ENCODE measurements at regions not wholly inside any gene's neighbourhood (a gene's known extent, or its start where the extent isn't known, plus 50 kb on each side); places are given as distances from the start of the nearest gene placed in this dataset.

- Mint-ChIP-seq H3K4me1 (no peaks in the 10 kb centered on the region), H3K4me3 (no peak overlapping the region), H3K36me3 (no peaks in the 10 kb centered on the region), H3K9me3 (no peaks in the 10 kb centered on the region), H3K27ac (no peak overlapping the region), H3K27me3 (peaks cover 0 to 8% of the 10 kb centered on the region in 2 donors)
- DNase-seq (no peak), ATAC-seq (replicated peaks) (no peak)
Observed at GRCh38 chr14:58814466-58814865, 176.7 kb downstream of the DACT1 start.

GRCh38 chr14:58815161-58815701 is 177.5 kb downstream of the DACT1 start:
- Mint-ChIP-seq H3K4me3 (no peak overlapping the region), H3K27ac (no peak overlapping the region), H3K9me3 (no peaks in the 10 kb centered on the region), H3K36me3 (no peaks in the 10 kb centered on the region), H3K27me3 (peaks cover 0 to 7% of the 10 kb centered on the region in 2 donors), H3K4me1 (peaks cover 0 to 3% of the 10 kb centered on the region in 2 donors)
- DNase-seq (no peak), ATAC-seq (replicated peaks) (no peak)

GRCh38 chr14:58815794-58816193 is 178.0 kb downstream of the DACT1 start:
- H3K4me3 Mint-ChIP-seq, result no peak overlapping the region
- peaks cover 0 to 7% of the 10 kb centered on the region in 2 donors for H3K27me3 Mint-ChIP-seq
- no peak for ATAC-seq (replicated peaks)
- DNase-seq, result no peak
- H3K36me3 Mint-ChIP-seq, result no peaks in the 10 kb centered on the region
- peaks cover 0 to 3% of the 10 kb centered on the region in 2 donors for H3K4me1 Mint-ChIP-seq
- H3K9me3 Mint-ChIP-seq, result no peaks in the 10 kb centered on the region
- no peak overlapping the region for H3K27ac Mint-ChIP-seq

GRCh38 chr14:58816416-58817115 is 178.8 kb downstream of the DACT1 start:
- peaks cover 0 to 3% of the 10 kb centered on the region in 2 donors for H3K4me1 Mint-ChIP-seq
- DNase-seq, result no peak

DNA sequence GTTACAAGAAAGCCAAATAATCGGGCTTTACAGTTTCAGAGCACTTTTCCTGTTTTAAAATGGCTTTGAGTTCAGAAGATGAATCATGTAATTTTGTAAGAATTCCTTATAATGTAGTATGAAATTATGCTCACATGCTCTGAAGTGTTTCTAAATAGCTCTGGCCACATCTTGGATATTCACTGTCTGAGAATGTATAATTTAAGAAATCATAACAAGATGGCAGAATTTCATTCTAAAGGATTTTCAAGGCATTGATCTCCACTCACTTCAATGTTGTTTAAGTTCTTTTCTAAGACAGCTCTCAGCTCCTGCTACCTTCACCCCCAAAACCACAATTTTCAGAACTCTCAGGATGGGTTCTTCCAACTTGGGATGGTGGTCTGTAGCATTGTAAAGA is 180.1 kb downstream of the DACT1 start:
- ATAC-seq (replicated peaks), result no peak
- H3K4me1 Mint-ChIP-seq, result peaks cover 0 to 3% of the 10 kb centered on the region in 2 donors
- H3K36me3 Mint-ChIP-seq, result no peaks in the 10 kb centered on the region
- no peak for DNase-seq
- H3K27me3 Mint-ChIP-seq, result peaks cover 0 to 7% of the 10 kb centered on the region in 2 donors
- no peak overlapping the region for H3K4me3 Mint-ChIP-seq
- H3K27ac Mint-ChIP-seq, result no peak overlapping the region
- no peaks in the 10 kb centered on the region for H3K9me3 Mint-ChIP-seq

More at GRCh38 chr14:58816416-58817115, 178.8 kb downstream of the DACT1 start:
- ATAC-seq (replicated peaks), result no peak
- Mint-ChIP-seq H3K27me3 (peaks cover 0 to 7% of the 10 kb centered on the region in 2 donors), H3K27ac (no peak overlapping the region), H3K9me3 (no peaks in the 10 kb centered on the region), H3K36me3 (no peaks in the 10 kb centered on the region), H3K4me3 (no peak overlapping the region)

- ATAC-seq (replicated peaks) (no peak), DNase-seq (no peak)
- H3K4me3 Mint-ChIP-seq, result no peak overlapping the region
- H3K36me3 Mint-ChIP-seq, result no peaks in the 10 kb centered on the region
- H3K27me3 Mint-ChIP-seq, result peaks cover 0 to 7% of the 10 kb centered on the region in 2 donors
- peaks cover 0 to 3% of the 10 kb centered on the region in 2 donors for H3K4me1 Mint-ChIP-seq
- peaks cover 0 to 2% of the 10 kb centered on the region in 2 donors for H3K9me3 Mint-ChIP-seq
- no peak overlapping the region for H3K27ac Mint-ChIP-seq
Observed at GRCh38 chr14:58820032-58820431, 182.3 kb downstream of the DACT1 start.

GRCh38 chr14:58821421-58821820 is 183.7 kb downstream of the DACT1 start:
- DNase-seq, result no peak
- H3K36me3 Mint-ChIP-seq, result no peaks in the 10 kb centered on the region
- no peak for ATAC-seq (replicated peaks)
- H3K4me1 Mint-ChIP-seq, result peaks cover 0 to 3% of the 10 kb centered on the region in 2 donors
- no peak overlapping the region for H3K27ac Mint-ChIP-seq
- no peak overlapping the region for H3K4me3 Mint-ChIP-seq
- H3K27me3 Mint-ChIP-seq, result peaks cover 0 to 10% of the 10 kb centered on the region in 2 donors
- H3K9me3 Mint-ChIP-seq, result peaks cover 0 to 4% of the 10 kb centered on the region in 2 donors

DNA sequence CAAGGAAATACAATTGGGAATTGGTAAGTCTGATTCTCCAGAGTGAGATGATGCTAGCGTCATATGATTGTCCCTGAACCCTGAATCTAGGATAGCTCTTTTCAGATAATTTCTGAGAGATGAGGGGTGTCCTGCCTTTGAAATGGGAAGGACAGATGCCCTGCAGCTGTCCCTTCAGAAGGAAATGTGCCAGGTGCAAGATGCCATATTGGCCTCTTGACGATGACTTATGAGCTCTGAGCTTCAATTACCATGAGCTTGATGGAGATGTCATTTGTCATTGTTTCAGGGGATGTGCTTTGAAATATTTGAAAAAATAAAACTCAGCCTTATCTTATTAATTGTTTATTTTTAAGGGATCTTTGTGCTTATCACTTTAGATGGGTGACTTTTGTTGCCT is 185.1 kb downstream of the DACT1 start:
- ATAC-seq (replicated peaks) (no peak), DNase-seq (no peak)
- H3K4me3 Mint-ChIP-seq, result no peak overlapping the region
- no peaks in the 10 kb centered on the region for H3K36me3 Mint-ChIP-seq
- peaks cover 0 to 3% of the 10 kb centered on the region in 2 donors for H3K4me1 Mint-ChIP-seq
- H3K9me3 Mint-ChIP-seq, result peaks cover 0 to 4% of the 10 kb centered on the region in 2 donors
- H3K27ac Mint-ChIP-seq, result no peak overlapping the region
- peaks cover 0 to 10% of the 10 kb centered on the region in 2 donors for H3K27me3 Mint-ChIP-seq

DNA sequence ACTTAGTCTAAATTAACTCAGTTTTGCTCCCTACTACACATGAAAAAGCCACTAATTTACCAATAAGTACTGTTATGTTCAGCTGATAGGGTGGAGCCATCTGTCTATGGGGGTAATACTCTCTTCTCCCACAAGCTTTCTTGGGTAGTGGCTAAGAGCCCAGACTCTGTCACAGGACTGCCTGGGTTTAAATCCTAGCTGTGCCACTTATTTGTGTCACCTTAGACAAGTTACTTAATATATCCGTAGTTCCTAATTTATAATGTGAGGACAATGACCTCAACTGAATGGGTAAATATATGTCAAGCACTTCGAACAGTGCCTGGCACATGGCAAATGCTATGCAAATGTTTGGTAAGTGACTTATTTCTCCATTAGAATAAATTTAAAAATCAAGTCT is 185.6 kb downstream of the DACT1 start:
- peaks cover 0 to 9% of the 10 kb centered on the region in 2 donors for H3K27me3 Mint-ChIP-seq
- peaks cover 0 to 4% of the 10 kb centered on the region in 2 donors for H3K9me3 Mint-ChIP-seq
- ATAC-seq (replicated peaks) (no peak), DNase-seq (no peak)
- no peak overlapping the region for H3K4me3 Mint-ChIP-seq
- H3K27ac Mint-ChIP-seq, result no peak overlapping the region
- peaks cover 0 to 3% of the 10 kb centered on the region in 2 donors for H3K4me1 Mint-ChIP-seq
- H3K36me3 Mint-ChIP-seq, result no peaks in the 10 kb centered on the region

DNA sequence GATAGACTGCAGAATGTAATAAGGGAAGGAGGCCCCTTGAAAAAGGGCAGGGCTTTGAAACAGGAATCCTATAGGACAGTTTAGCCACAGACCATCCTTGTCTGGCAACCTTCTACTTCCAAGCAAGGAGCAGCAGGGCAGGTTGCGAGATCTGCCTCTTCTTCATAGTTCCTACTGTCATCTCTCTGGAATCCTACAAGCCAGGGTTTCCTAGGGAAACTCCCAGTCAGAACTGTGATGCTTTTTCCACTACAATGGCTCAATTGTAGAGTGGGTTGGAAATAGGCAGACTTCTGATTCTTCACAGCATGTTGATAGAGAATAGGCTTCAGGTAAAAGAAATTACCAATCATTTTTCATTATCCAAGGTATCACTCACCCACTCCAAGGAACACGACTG is 186.3 kb downstream of the DACT1 start:
- H3K36me3 Mint-ChIP-seq, result no peaks in the 10 kb centered on the region
- H3K4me1 Mint-ChIP-seq, result peaks cover 0 to 3% of the 10 kb centered on the region in 2 donors
- peaks cover 0 to 4% of the 10 kb centered on the region in 2 donors for H3K27me3 Mint-ChIP-seq
- no peak overlapping the region for H3K27ac Mint-ChIP-seq
- H3K9me3 Mint-ChIP-seq, result peaks cover 0 to 4% of the 10 kb centered on the region in 2 donors
- DNase-seq (no peak), ATAC-seq (replicated peaks) (no peak)
- no peak overlapping the region for H3K4me3 Mint-ChIP-seq

GRCh38 chr14:58824796-58825195 is 187.0 kb downstream of the DACT1 start:
- Mint-ChIP-seq H3K9me3 (peaks cover 0 to 4% of the 10 kb centered on the region in 2 donors), H3K4me1 (peaks cover 4 to 6% of the 10 kb centered on the region in 2 donors), H3K27me3 (peaks cover 0 to 4% of the 10 kb centered on the region in 2 donors), H3K27ac (no peak overlapping the region), H3K4me3 (no peak overlapping the region), H3K36me3 (no peaks in the 10 kb centered on the region)
- DNase-seq (no peak), ATAC-seq (replicated peaks) (no peak)

GRCh38 chr14:58825606-58826005 is 187.8 kb downstream of the DACT1 start:
- Mint-ChIP-seq H3K9me3 (peaks cover 0 to 4% of the 10 kb centered on the region in 2 donors), H3K4me1 (peaks cover 3 to 6% of the 10 kb centered on the region in 2 donors)

GRCh38 chr14:58826845-58827686 is 189.3 kb downstream of the DACT1 start:
- Mint-ChIP-seq H3K36me3 (no peaks in the 10 kb centered on the region), H3K4me3 (no peak overlapping the region), H3K4me1 (peaks cover 3 to 6% of the 10 kb centered on the region in 2 donors), H3K27ac (no peak overlapping the region), H3K27me3 (peaks cover 5 to 8% of the 10 kb centered on the region in 2 donors), H3K9me3 (peaks cover 0 to 4% of the 10 kb centered on the region in 2 donors)
- no peak for DNase-seq
- ATAC-seq (replicated peaks), result peak in 1 of 2 donors; percentile 29

More at GRCh38 chr14:58825606-58826005, 187.8 kb downstream of the DACT1 start:
- Mint-ChIP-seq H3K4me3 (no peak overlapping the region), H3K27me3 (peaks cover 0 to 8% of the 10 kb centered on the region in 2 donors), H3K36me3 (no peaks in the 10 kb centered on the region), H3K27ac (no peak overlapping the region)
- DNase-seq (no peak), ATAC-seq (replicated peaks) (no peak)

DNA sequence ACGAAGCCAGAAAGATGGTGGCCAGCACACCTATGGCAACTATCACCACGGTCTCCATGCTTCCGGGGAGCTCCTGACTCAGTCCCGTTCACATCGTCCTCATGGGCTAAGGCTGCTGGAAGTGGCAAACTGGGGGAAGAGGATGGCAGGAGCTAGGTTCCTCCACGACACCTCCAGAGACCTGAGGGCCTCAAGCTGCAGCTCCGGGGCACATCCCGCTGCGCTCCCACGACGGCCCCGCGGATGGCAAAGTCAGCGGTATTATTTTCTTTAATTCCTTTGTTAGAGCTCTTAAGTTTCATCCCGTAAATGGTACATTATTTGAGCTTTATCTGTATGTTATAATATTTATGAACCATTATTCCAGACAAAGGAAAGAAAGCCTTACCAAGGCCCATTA is 190.5 kb downstream of the DACT1 start:
- DNase-seq, result no peak
- Mint-ChIP-seq H3K4me1 (peaks cover 3 to 6% of the 10 kb centered on the region in 2 donors), H3K27ac (no peak overlapping the region), H3K27me3 (peaks cover 6 to 8% of the 10 kb centered on the region in 2 donors), H3K9me3 (peaks cover 0 to 4% of the 10 kb centered on the region in 2 donors), H3K4me3 (no peak overlapping the region), H3K36me3 (no peaks in the 10 kb centered on the region)
- no peak for ATAC-seq (replicated peaks)
